Small intestine (tissue), 7 donors: ENCODE measurements at regions not wholly inside any gene's neighbourhood (a gene's known extent, or its start where the extent isn't known, plus 50 kb on each side); places are given as distances from the start of the nearest gene placed in this dataset.

Experiments used
- DNase-seq, 2 donors: peaks; one replicate each; pipeline versions ENCODE4 v3.0.0 to v3.0.0-alpha.2; 2013
- FAIRE-seq: peaks from 2 replicates; lab custom pipeline; 2012; peaks lifted over from hg19 to GRCh38; lab: Jason Lieb, UNC
- H3K27ac ChIP-seq, 3 donors: one replicate each; pipeline ENCODE4 v1.5.1; 2013; ENCODE audit warnings: low read length in 2 of 3, mild to moderate bottlenecking in 2 of 3, control low read depth in 1 of 3, inconsistent platforms in 1 of 3, low read depth in 1 of 3, moderate library complexity in 1 of 3
- H3K27me3 ChIP-seq, 3 donors: one replicate each; pipeline ENCODE4 v1.6.1; 2013; ENCODE audit warnings: low read length in 3 of 3, inconsistent platforms in 1 of 3; ENCODE audit not compliant: control insufficient read depth in 3 of 3, insufficient read depth in 3 of 3
- H3K36me3 ChIP-seq, 3 donors: one replicate each; pipeline ENCODE4 v1.6.1; 2013; ENCODE audit warnings: low read length in 3 of 3, inconsistent platforms in 1 of 3, low read depth in 1 of 3, mild to moderate bottlenecking in 1 of 3, moderate library complexity in 1 of 3; ENCODE audit not compliant: control insufficient read depth in 3 of 3, insufficient read depth in 2 of 3
- H3K4me1 ChIP-seq, 3 donors: one replicate each; pipeline ENCODE4 v1.6.1; 2013; ENCODE audit warnings: low read length in 2 of 3, inconsistent platforms in 1 of 3, low read depth in 1 of 3, mild to moderate bottlenecking in 1 of 3, moderate library complexity in 1 of 3; ENCODE audit not compliant: control insufficient read depth in 3 of 3, insufficient read depth in 2 of 3
- H3K4me3 ChIP-seq, 3 donors: one replicate each; pipeline ENCODE4 v1.5.1; 2013; ENCODE audit warnings: low read length in 3 of 3, control low read depth in 1 of 3, inconsistent platforms in 1 of 3, low read depth in 1 of 3, mild to moderate bottlenecking in 1 of 3, moderate library complexity in 1 of 3
- H3K9me3 ChIP-seq, 2 donors: one replicate each; pipeline ENCODE4 v1.6.1; 2013; ENCODE audit warnings: low read depth in 1 of 2, low read length in 1 of 2; ENCODE audit not compliant: control insufficient read depth in 2 of 2, insufficient read depth in 1 of 2
- WGBS, 3 donors: extraction: QIAGEN DNeasy Blood & Tissue Kit; methylation state at CpG; one replicate each; pipeline ENCODE4 v1.1.7; 2013; 5-methylcytosine and 5-hydroxymethylcytosine counted together
- donor health status: healthy with polysubstance abuse.
- donor health status: control.
- donor health status: control.
- donor health status: Bipolar disorder and iron deficiency.
- donor health status: healthy.

- Histone ChIP-seq H3K9me3 (peaks cover 0 to 17% of the 10 kb centered on the region in 2 donors), H3K4me1 (no peaks in the 10 kb centered on the region), H3K27ac (no peak overlapping the region), H3K4me3 (no peak overlapping the region), H3K36me3 (no peaks in the 10 kb centered on the region), H3K27me3 (peaks cover 0 to 3% (median 0%) of the 10 kb centered on the region in 3 donors)
- FAIRE-seq (no peak), DNase-seq (no peak)
- 85 to 86% (median 86%) methylated on average over 7 of the region's 7 CpGs for WGBS, 3 donors
These were observed 174.7 kb upstream of the DAAM1 start for GRCh38 chr14:59013672-59014298.

GRCh38 chr14:59015482-59015881 lies 173.0 kb upstream of the DAAM1 start:
- Histone ChIP-seq H3K4me3 (no peak overlapping the region), H3K27me3 (no peaks in the 10 kb centered on the region), H3K9me3 (peaks cover 0 to 14% of the 10 kb centered on the region in 2 donors), H3K27ac (no peak overlapping the region), H3K36me3 (no peaks in the 10 kb centered on the region), H3K4me1 (no peaks in the 10 kb centered on the region)
- 87 to 96% (median 91%) methylated on average over 3 of the region's 3 CpGs for WGBS, 3 donors
- no peak for FAIRE-seq
- DNase-seq, result no peak

- Histone ChIP-seq H3K4me3 (no peak overlapping the region), H3K9me3 (peaks cover 0 to 11% of the 10 kb centered on the region in 2 donors), H3K27me3 (no peaks in the 10 kb centered on the region), H3K36me3 (no peaks in the 10 kb centered on the region), H3K4me1 (no peaks in the 10 kb centered on the region), H3K27ac (no peak overlapping the region)
- 63 to 78% (median 71%) methylated on average over 5 of the region's 5 CpGs for WGBS, 3 donors
- FAIRE-seq (no peak), DNase-seq (no peak)
These were observed 171.0 kb upstream of the DAAM1 start for GRCh38 chr14:59017285-59017965.

- Histone ChIP-seq H3K27ac (no peak overlapping the region), H3K4me1 (no peaks in the 10 kb centered on the region), H3K36me3 (no peaks in the 10 kb centered on the region), H3K9me3 (peaks cover 0 to 6% of the 10 kb centered on the region in 2 donors), H3K4me3 (no peak overlapping the region), H3K27me3 (no peaks in the 10 kb centered on the region)
- 61 to 97% (median 71%) methylated on average over 2 of the region's 2 CpGs for WGBS, 3 donors
- FAIRE-seq (no peak), DNase-seq (no peak)
These were observed 170.0 kb upstream of the DAAM1 start for GRCh38 chr14:59018460-59018859.

- H3K9me3 ChIP-seq, result peaks cover 0 to 1% of the 10 kb centered on the region in 2 donors
- H3K27ac ChIP-seq, result no peak overlapping the region
- no peaks in the 10 kb centered on the region for H3K27me3 ChIP-seq
- H3K4me3 ChIP-seq, result no peak overlapping the region
- H3K4me1 ChIP-seq, result no peaks in the 10 kb centered on the region
- FAIRE-seq, result no peak
- 59 to 82% (median 68%) methylated on average over 3 of the region's 3 CpGs for WGBS, 3 donors
- H3K36me3 ChIP-seq, result no peaks in the 10 kb centered on the region
- no peak for DNase-seq
These were observed 169.5 kb upstream of the DAAM1 start for GRCh38 chr14:59018978-59019377.

GRCh38 chr14:59020382-59020781 lies 168.1 kb upstream of the DAAM1 start:
- no peaks in the 10 kb centered on the region for H3K36me3 ChIP-seq
- WGBS, 3 donors, result 87 to 97% (median 94%) methylated on average over 1 of the region's 1 CpG
- H3K4me3 ChIP-seq, result no peak overlapping the region
- H3K27ac ChIP-seq, result no peak overlapping the region
- H3K27me3 ChIP-seq, result no peaks in the 10 kb centered on the region
- no peaks in the 10 kb centered on the region for H3K9me3 ChIP-seq
- DNase-seq (peak; percentile 30 to 33), FAIRE-seq (no peak)
- H3K4me1 ChIP-seq, result no peaks in the 10 kb centered on the region

- no peak overlapping the region for H3K27ac ChIP-seq
- H3K9me3 ChIP-seq, result no peaks in the 10 kb centered on the region
- H3K36me3 ChIP-seq, result no peaks in the 10 kb centered on the region
- FAIRE-seq (no peak), DNase-seq (no peak)
- no peaks in the 10 kb centered on the region for H3K4me1 ChIP-seq
- WGBS, 3 donors, result 79 to 86% (median 81%) methylated on average over 4 of the region's 4 CpGs
- no peaks in the 10 kb centered on the region for H3K27me3 ChIP-seq
- no peak overlapping the region for H3K4me3 ChIP-seq
These were observed 166.3 kb upstream of the DAAM1 start for GRCh38 chr14:59022144-59022543.

- 84 to 92% (median 90%) methylated on average over 2 of the region's 2 CpGs for WGBS, 3 donors
- H3K27me3 ChIP-seq, result no peaks in the 10 kb centered on the region
- no peak for FAIRE-seq
- no peak for DNase-seq
- H3K36me3 ChIP-seq, result no peaks in the 10 kb centered on the region
- H3K9me3 ChIP-seq, result no peaks in the 10 kb centered on the region
- no peak overlapping the region for H3K27ac ChIP-seq
- no peaks in the 10 kb centered on the region for H3K4me1 ChIP-seq
- H3K4me3 ChIP-seq, result no peak overlapping the region
These were observed 162.4 kb upstream of the DAAM1 start for GRCh38 chr14:59026081-59026480.
